Activated naive CD4-positive, alpha-beta T cell treated with anti-CD3 and anti-CD28 coated beads, Interleukin-2, amount 50 U/mL, for 24 hours (primary cell): ENCODE measurements at regions not wholly inside any gene's neighbourhood (a gene's known extent, or its start where the extent isn't known, plus 50 kb on each side); places are given as distances from the start of the nearest gene placed in this dataset.
"Not testable (repeated sequence)": the region's sequence is repeated elsewhere in the genome, so short reads cannot be mapped to it uniquely, and the experiment has no call there.

Experiments
- H3K27ac Mint-ChIP-seq: one replicate; pipeline ENCODE4 v1.8.0; 2021; ENCODE audit warnings: mild to moderate bottlenecking, mixed read lengths
- H3K27me3 Mint-ChIP-seq: one replicate; pipeline ENCODE4 v1.8.0; 2021; ENCODE audit warnings: mixed read lengths
- H3K36me3 Mint-ChIP-seq: one replicate; pipeline ENCODE4 v1.8.0; 2021; ENCODE audit warnings: mixed read lengths
- H3K4me1 Mint-ChIP-seq: one replicate; pipeline ENCODE4 v1.8.0; 2021; ENCODE audit warnings: mixed read lengths
- H3K4me3 Mint-ChIP-seq: one replicate; pipeline ENCODE4 v1.8.0; 2021; ENCODE audit warnings: mild to moderate bottlenecking, mixed read lengths
- H3K9me3 Mint-ChIP-seq: one replicate; pipeline ENCODE4 v1.8.0; 2021; ENCODE audit warnings: mixed read lengths

- Mint-ChIP-seq H3K9me3 (no peaks in the 10 kb centered on the region), H3K27me3 (peaks cover 13% of the 10 kb centered on the region), H3K4me1 (no peaks in the 10 kb centered on the region), H3K27ac (no peak overlapping the region), H3K4me3 (no peak overlapping the region), H3K36me3 (no peaks in the 10 kb centered on the region)
Measured at GRCh38 chr13:78129823-78130222, 211.2 kb upstream of the EDNRB start.

- Mint-ChIP-seq H3K4me3 (no peak overlapping the region), H3K4me1 (no peaks in the 10 kb centered on the region), H3K27ac (no peak overlapping the region), H3K9me3 (no peaks in the 10 kb centered on the region), H3K27me3 (peaks cover 13% of the 10 kb centered on the region), H3K36me3 (no peaks in the 10 kb centered on the region)
Measured at GRCh38 chr13:78129359-78129758, 210.7 kb upstream of the EDNRB start.

GRCh38 chr13:78121459-78122348 lies 203.1 kb upstream of the EDNRB start:
- H3K27ac Mint-ChIP-seq, result no peak overlapping the region
- H3K27me3 Mint-ChIP-seq, result peaks cover 6% of the 10 kb centered on the region
- H3K4me1 Mint-ChIP-seq, result peaks cover 4% of the 10 kb centered on the region
- no peaks in the 10 kb centered on the region for H3K36me3 Mint-ChIP-seq
- no peaks in the 10 kb centered on the region for H3K9me3 Mint-ChIP-seq
- no peak overlapping the region for H3K4me3 Mint-ChIP-seq

- H3K27ac Mint-ChIP-seq, result no peak overlapping the region
- peaks cover 8% of the 10 kb centered on the region for H3K27me3 Mint-ChIP-seq
- H3K9me3 Mint-ChIP-seq, result no peaks in the 10 kb centered on the region
- peaks cover 4% of the 10 kb centered on the region for H3K4me1 Mint-ChIP-seq
- H3K36me3 Mint-ChIP-seq, result no peaks in the 10 kb centered on the region
- H3K4me3 Mint-ChIP-seq, result no peak overlapping the region
Measured at GRCh38 chr13:78121001-78121400, 202.4 kb upstream of the EDNRB start.

GRCh38 chr13:78120144-78120543 lies 201.5 kb upstream of the EDNRB start:
- not testable (repeated sequence) for H3K4me3 Mint-ChIP-seq

GRCh38 chr13:78117070-78117469 lies 198.4 kb upstream of the EDNRB start:
- H3K4me3 Mint-ChIP-seq, H3K9me3 Mint-ChIP-seq: not testable (repeated sequence)
- H3K27me3 Mint-ChIP-seq, result peaks cover 13% of the 10 kb centered on the region

More at GRCh38 chr13:78120144-78120543, 201.5 kb upstream of the EDNRB start:
- not testable (repeated sequence) for H3K9me3 Mint-ChIP-seq, H3K4me1 Mint-ChIP-seq, H3K27ac Mint-ChIP-seq, H3K36me3 Mint-ChIP-seq
- H3K27me3 Mint-ChIP-seq, result peaks cover 10% of the 10 kb centered on the region

GRCh38 chr13:78105656-78106055 lies 187.0 kb upstream of the EDNRB start:
- H3K4me1 Mint-ChIP-seq, result no peaks in the 10 kb centered on the region
- no peak overlapping the region for H3K4me3 Mint-ChIP-seq
- no peak overlapping the region for H3K27ac Mint-ChIP-seq
- no peaks in the 10 kb centered on the region for H3K27me3 Mint-ChIP-seq
- no peaks in the 10 kb centered on the region for H3K9me3 Mint-ChIP-seq
- H3K36me3 Mint-ChIP-seq, result no peaks in the 10 kb centered on the region

More at GRCh38 chr13:78117070-78117469, 198.4 kb upstream of the EDNRB start:
- H3K27ac Mint-ChIP-seq, H3K36me3 Mint-ChIP-seq, H3K4me1 Mint-ChIP-seq: not testable (repeated sequence)

GRCh38 chr13:78103936-78104335 lies 185.3 kb upstream of the EDNRB start:
- H3K27me3 Mint-ChIP-seq, result no peaks in the 10 kb centered on the region
- no peaks in the 10 kb centered on the region for H3K4me1 Mint-ChIP-seq
- no peaks in the 10 kb centered on the region for H3K36me3 Mint-ChIP-seq
- no peak overlapping the region for H3K27ac Mint-ChIP-seq
- H3K9me3 Mint-ChIP-seq, result no peaks in the 10 kb centered on the region
- H3K4me3 Mint-ChIP-seq, result no peak overlapping the region

GRCh38 chr13:78102741-78103140 lies 184.1 kb upstream of the EDNRB start:
- Mint-ChIP-seq H3K4me1 (no peaks in the 10 kb centered on the region), H3K9me3 (no peaks in the 10 kb centered on the region), H3K27me3 (no peaks in the 10 kb centered on the region), H3K27ac (no peak overlapping the region), H3K36me3 (no peaks in the 10 kb centered on the region), H3K4me3 (no peak overlapping the region)

- no peak overlapping the region for H3K4me3 Mint-ChIP-seq
- no peaks in the 10 kb centered on the region for H3K9me3 Mint-ChIP-seq
- H3K4me1 Mint-ChIP-seq, result no peaks in the 10 kb centered on the region
- H3K27ac Mint-ChIP-seq, result no peak overlapping the region
- H3K27me3 Mint-ChIP-seq, result no peaks in the 10 kb centered on the region
- no peaks in the 10 kb centered on the region for H3K36me3 Mint-ChIP-seq
Measured at GRCh38 chr13:78102121-78102677, 183.6 kb upstream of the EDNRB start.

GRCh38 chr13:78100486-78100885 lies 181.9 kb upstream of the EDNRB start:
- peaks cover 2% of the 10 kb centered on the region for H3K27me3 Mint-ChIP-seq
- no peaks in the 10 kb centered on the region for H3K4me1 Mint-ChIP-seq
- no peak overlapping the region for H3K27ac Mint-ChIP-seq
- H3K9me3 Mint-ChIP-seq, result no peaks in the 10 kb centered on the region
- H3K36me3 Mint-ChIP-seq, result no peaks in the 10 kb centered on the region
- H3K4me3 Mint-ChIP-seq, result no peak overlapping the region

GRCh38 chr13:78098249-78098648 lies 179.6 kb upstream of the EDNRB start:
- H3K27me3 Mint-ChIP-seq, result peaks cover 3% of the 10 kb centered on the region
- no peaks in the 10 kb centered on the region for H3K4me1 Mint-ChIP-seq
- H3K36me3 Mint-ChIP-seq, result no peaks in the 10 kb centered on the region
- H3K27ac Mint-ChIP-seq, result no peak overlapping the region
- no peaks in the 10 kb centered on the region for H3K9me3 Mint-ChIP-seq
- H3K4me3 Mint-ChIP-seq, result no peak overlapping the region

GRCh38 chr13:78096221-78096620 lies 177.6 kb upstream of the EDNRB start:
- Mint-ChIP-seq H3K9me3 (peaks cover under 1% of the 10 kb centered on the region), H3K27me3 (peaks cover 4% of the 10 kb centered on the region), H3K27ac (no peak overlapping the region), H3K4me1 (no peaks in the 10 kb centered on the region), H3K36me3 (no peaks in the 10 kb centered on the region), H3K4me3 (no peak overlapping the region)

GRCh38 chr13:78087966-78088678 lies 169.5 kb upstream of the EDNRB start:
- Mint-ChIP-seq H3K36me3 (no peaks in the 10 kb centered on the region), H3K27ac (no peak overlapping the region), H3K4me1 (no peaks in the 10 kb centered on the region), H3K9me3 (peaks cover 9% of the 10 kb centered on the region), H3K4me3 (no peak overlapping the region), H3K27me3 (peaks cover 19% of the 10 kb centered on the region)

- no peaks in the 10 kb centered on the region for H3K4me1 Mint-ChIP-seq
Measured at GRCh38 chr13:78085434-78086225, 167.0 kb upstream of the EDNRB start.

More at GRCh38 chr13:78085434-78086225, 167.0 kb upstream of the EDNRB start:
- Mint-ChIP-seq H3K27ac (no peak overlapping the region), H3K36me3 (peaks cover 2% of the 10 kb centered on the region), H3K27me3 (peaks cover 17% of the 10 kb centered on the region), H3K9me3 (peaks cover 18% of the 10 kb centered on the region), H3K4me3 (no peak overlapping the region)
